H9 (cell line): ENCODE measurements at regions not wholly inside any gene's neighbourhood (a gene's known extent, or its start where the extent isn't known, plus 50 kb on each side); places are given as distances from the start of the nearest gene placed in this dataset.

ENCODE experiments used
- DNase-seq: peaks from one replicate; pipeline ENCODE4 v3.0.0-alpha.2; 2017
- H2AFZ ChIP-seq: one replicate; pipeline ENCODE4 v1.6.1; 2013; ENCODE audit warnings: mild to moderate bottlenecking, low read length, control low read depth, moderate library complexity
- H2AK5ac ChIP-seq: 2 replicates; pipeline ENCODE4 v1.6.1; 2013; ENCODE audit warnings: low read length, control low read depth, mixed read lengths; ENCODE audit not compliant: insufficient read length
- H2BK120ac ChIP-seq: one replicate; pipeline ENCODE4 v1.6.1; 2013; ENCODE audit warnings: low read depth, mild to moderate bottlenecking, low read length, control low read depth, inconsistent platforms; ENCODE audit not compliant: poor library complexity, severe bottlenecking
- H2BK12ac ChIP-seq: 2 replicates; pipeline ENCODE4 v1.6.1; 2013; ENCODE audit warnings: low read length, control low read depth, mixed read lengths, low read depth; ENCODE audit not compliant: insufficient read length
- H2BK15ac ChIP-seq: 2 replicates; pipeline ENCODE4 v1.6.1; 2013; ENCODE audit warnings: low read depth, low read length, control low read depth
- H2BK20ac ChIP-seq: one replicate; pipeline ENCODE4 v1.6.1; 2013; ENCODE audit warnings: low read depth, mild to moderate bottlenecking, low read length, control low read depth, inconsistent platforms; ENCODE audit not compliant: poor library complexity, severe bottlenecking
- H2BK5ac ChIP-seq: 2 replicates; pipeline ENCODE4 v1.6.1; 2013; ENCODE audit warnings: low read length, control low read depth, mixed read lengths; ENCODE audit not compliant: insufficient read length
- H3K14ac ChIP-seq: 2 replicates; pipeline ENCODE4 v1.6.1; 2013; ENCODE audit warnings: low read length, control low read depth; ENCODE audit not compliant: insufficient read depth
- H3K18ac ChIP-seq: 2 replicates; pipeline ENCODE4 v1.6.1; 2013; ENCODE audit warnings: low read depth, mild to moderate bottlenecking, mixed read lengths, low read length, control low read depth; ENCODE audit not compliant: insufficient read length
- H3K23ac ChIP-seq: 2 replicates; pipeline ENCODE4 v1.6.1; 2013; ENCODE audit warnings: low read length, control low read depth, mixed read lengths, low read depth; ENCODE audit not compliant: insufficient read length
- H3K23me2 ChIP-seq: 2 replicates; pipeline ENCODE4 v1.6.1; 2013; ENCODE audit warnings: low read depth, mild to moderate bottlenecking, mixed read lengths, low read length, control low read depth; ENCODE audit not compliant: insufficient read length, poor library complexity, severe bottlenecking
- H3K27ac ChIP-seq: 2 replicates; pipeline ENCODE4 v1.5.1; 2013; ENCODE audit warnings: low read length, control low read depth, mixed read lengths, low read depth; ENCODE audit not compliant: insufficient read length
- H3K27me3 ChIP-seq: 2 replicates; pipeline ENCODE4 v1.6.1; 2013; ENCODE audit warnings: low read length, control low read depth, inconsistent platforms; ENCODE audit not compliant: insufficient read depth
- H3K4ac ChIP-seq: 2 replicates; pipeline ENCODE4 v1.6.1; 2013; ENCODE audit warnings: low read depth, mild to moderate bottlenecking, control low read depth, inconsistent platforms, low read length, moderate library complexity
- H3K4me1 ChIP-seq: 2 replicates; pipeline ENCODE4 v1.6.1; 2013; ENCODE audit warnings: low read length, control low read depth, inconsistent platforms; ENCODE audit not compliant: insufficient read depth
- H3K4me2 ChIP-seq: 2 replicates; pipeline ENCODE4 v1.6.1; 2013; ENCODE audit warnings: low read length, control low read depth, mixed read lengths; ENCODE audit not compliant: insufficient read length, insufficient read depth
- H3K56ac ChIP-seq: 2 replicates; pipeline ENCODE4 v1.6.1; 2013; ENCODE audit warnings: low read depth, mild to moderate bottlenecking, mixed read lengths, low read length, control low read depth; ENCODE audit not compliant: insufficient read length
- H3K79me1 ChIP-seq: 2 replicates; pipeline ENCODE4 v1.6.1; 2013; ENCODE audit warnings: low read depth, mild to moderate bottlenecking, moderate library complexity, low read length, control low read depth, inconsistent platforms; ENCODE audit not compliant: insufficient read depth, poor library complexity, severe bottlenecking
- H3K79me2 ChIP-seq: 2 replicates; pipeline ENCODE4 v1.6.1; 2013; ENCODE audit warnings: low read length, control low read depth, inconsistent platforms; ENCODE audit not compliant: insufficient read depth
- H3K9ac ChIP-seq: 2 replicates; pipeline ENCODE4 v1.6.1; 2013; ENCODE audit warnings: low read length, control low read depth, mixed read lengths; ENCODE audit not compliant: insufficient read length; ENCODE audit errors: extremely low read depth
- H3K9me3 ChIP-seq: one replicate; pipeline ENCODE4 v1.6.1; 2013; ENCODE audit warnings: low read depth, low read length, inconsistent platforms; ENCODE audit not compliant: control insufficient read depth
- H3T11ph ChIP-seq: one replicate; pipeline ENCODE4 v1.6.1; 2013; ENCODE audit warnings: mild to moderate bottlenecking, low read length, control low read depth, inconsistent platforms
- H4K20me1 ChIP-seq: one replicate; pipeline ENCODE4 v1.6.1; 2013; ENCODE audit not compliant: control insufficient read depth, insufficient read length, insufficient read depth
- H4K5ac ChIP-seq: 2 replicates; pipeline ENCODE4 v1.6.1; 2013; ENCODE audit warnings: low read depth, mild to moderate bottlenecking, mixed read lengths, low read length, control low read depth; ENCODE audit not compliant: insufficient read length
- H4K8ac ChIP-seq: replicated peaks from 2 replicates; pipeline ENCODE4 v1.6.1; 2013; ENCODE audit warnings: low read length, control low read depth, mixed read lengths, low read depth; ENCODE audit not compliant: insufficient read length
- H4K91ac ChIP-seq: 2 replicates; pipeline ENCODE4 v1.6.1; 2013; ENCODE audit warnings: low read depth, mild to moderate bottlenecking, moderate library complexity, mixed read lengths, low read length, control low read depth; ENCODE audit not compliant: insufficient read length
- H3K27ac Mint-ChIP-seq, 3 experiments: 2 replicates in 2 of 3; 3 replicates in 1 of 3; pipeline ENCODE4 v1.8.0; 2020 to 2021; ENCODE audit warnings: mixed read lengths in 3 of 3, mild to moderate bottlenecking in 1 of 3, moderate library complexity in 1 of 3
- H3K27me3 Mint-ChIP-seq: 2 replicates; pipeline ENCODE4 v1.8.0; 2021; ENCODE audit warnings: low read depth, mild to moderate bottlenecking, moderate library complexity, mixed read lengths
- H3K36me3 Mint-ChIP-seq, 3 experiments: 2 replicates in 2 of 3; 3 replicates in 1 of 3; pipeline ENCODE4 v1.8.0; 2020 to 2021; ENCODE audit warnings: low read depth in 3 of 3, mixed read lengths in 3 of 3; ENCODE audit not compliant: insufficient read depth in 1 of 3
- H3K4me1 Mint-ChIP-seq, 2 experiments: 2 replicates each; pipeline ENCODE4 v1.8.0; 2020; ENCODE audit warnings: mixed read lengths in 2 of 2
- H3K4me3 Mint-ChIP-seq, 2 experiments: 2 replicates in 1 of 2; 3 replicates in 1 of 2; pipeline ENCODE4 v1.8.0; 2020 to 2021; ENCODE audit warnings: mild to moderate bottlenecking in 2 of 2, mixed read lengths in 2 of 2, moderate library complexity in 1 of 2
- H3K9me3 Mint-ChIP-seq, 2 experiments: 2 replicates in 1 of 2; 3 replicates in 1 of 2; pipeline ENCODE4 v1.8.0; 2020; ENCODE audit warnings: mild to moderate bottlenecking in 2 of 2, mixed read lengths in 2 of 2, moderate library complexity in 1 of 2
- CTCF ChIP-seq: fragments of 200-600 bp; sonication (generic); conservative IDR thresholded peaks from 3 replicates; pipeline ENCODE4 v1.8.0; 2021; ENCODE audit warnings: antibody characterized with exemption, mild to moderate bottlenecking
- WGBS: extraction: QIAGEN DNeasy Blood & Tissue Kit; methylation state at CpG from one replicate; pipeline ENCODE4 v1.1.7; 2013; ENCODE audit warnings: missing lambda C conversion rate, low lambda C conversion rate, mixed read lengths; ENCODE audit not compliant: insufficient read length; ENCODE audit errors: extremely low coverage; 5-methylcytosine and 5-hydroxymethylcytosine counted together

GRCh38 chr6:148192310-148192709, 150.3 kb upstream of the SASH1 start:
- H3K27ac ChIP-seq: no peak overlapping the region
- no peak overlapping the region for H3K9ac ChIP-seq
- peaks cover 3% of the 10 kb centered on the region in 2 experiments; a peak in 1 of 4 replicates for H3K4me1 Mint-ChIP-seq

More at GRCh38 chr6:148192310-148192709, 150.3 kb upstream of the SASH1 start:
- Histone ChIP-seq H4K20me1 (no peaks in the 10 kb centered on the region), H2BK20ac (no peak overlapping the region), H4K8ac (no peak overlapping the region), H3K23ac (no peak overlapping the region), H2BK120ac (no peak overlapping the region), H3K4me1 (no peaks in the 10 kb centered on the region), H2AFZ (no peak overlapping the region), H4K5ac (no peak overlapping the region), H3K27me3 (no peaks in the 10 kb centered on the region), H3K18ac (no peak overlapping the region), H4K91ac (no peak overlapping the region), H3K4me2 (no peak overlapping the region), H3K14ac (no peak overlapping the region), H2BK5ac (no peak overlapping the region), H2AK5ac (no peak overlapping the region), H3K9me3 (no peaks in the 10 kb centered on the region), H2BK12ac (no peak overlapping the region), H3T11ph (no peak overlapping the region), H2BK15ac (no peak overlapping the region), H3K79me2 (no peaks in the 10 kb centered on the region), H3K23me2 (no peaks in the 10 kb centered on the region), H3K79me1 (no peaks in the 10 kb centered on the region), H3K56ac (no peak overlapping the region), H3K4ac (no peak overlapping the region)
- no peak overlapping the region for H3K27ac Mint-ChIP-seq
- WGBS: no CpG with 5 or more reads among the region's 4 CpGs
- TF ChIP-seq CTCF: no peak
- H3K9me3 Mint-ChIP-seq: no peaks in the 10 kb centered on the region
- H3K4me3 Mint-ChIP-seq: no peak overlapping the region
- H3K27me3 Mint-ChIP-seq: no peaks in the 10 kb centered on the region; the same call in 1 of the 2 replicates
- DNase-seq: no peak
- no peaks in the 10 kb centered on the region for H3K36me3 Mint-ChIP-seq
